CD1c-positive myeloid dendritic cell (primary cell): ENCODE measurements at regions not wholly inside any gene's neighbourhood (a gene's known extent, or its start where the extent isn't known, plus 50 kb on each side); places are given as distances from the start of the nearest gene placed in this dataset.
"Not testable (repeated sequence)": the region's sequence is repeated elsewhere in the genome, so short reads cannot be mapped to it uniquely, and the experiment has no call there.

Experiments
- DNase-seq: peaks from one replicate; pipeline ENCODE4 v3.0.0-alpha.2; 2016; ENCODE audit errors: extremely low spot score

GRCh38 chrX:52261125-52261462 lies 76.4 kb downstream of the MAGED4 start:
- no peak for DNase-seq

DNA sequence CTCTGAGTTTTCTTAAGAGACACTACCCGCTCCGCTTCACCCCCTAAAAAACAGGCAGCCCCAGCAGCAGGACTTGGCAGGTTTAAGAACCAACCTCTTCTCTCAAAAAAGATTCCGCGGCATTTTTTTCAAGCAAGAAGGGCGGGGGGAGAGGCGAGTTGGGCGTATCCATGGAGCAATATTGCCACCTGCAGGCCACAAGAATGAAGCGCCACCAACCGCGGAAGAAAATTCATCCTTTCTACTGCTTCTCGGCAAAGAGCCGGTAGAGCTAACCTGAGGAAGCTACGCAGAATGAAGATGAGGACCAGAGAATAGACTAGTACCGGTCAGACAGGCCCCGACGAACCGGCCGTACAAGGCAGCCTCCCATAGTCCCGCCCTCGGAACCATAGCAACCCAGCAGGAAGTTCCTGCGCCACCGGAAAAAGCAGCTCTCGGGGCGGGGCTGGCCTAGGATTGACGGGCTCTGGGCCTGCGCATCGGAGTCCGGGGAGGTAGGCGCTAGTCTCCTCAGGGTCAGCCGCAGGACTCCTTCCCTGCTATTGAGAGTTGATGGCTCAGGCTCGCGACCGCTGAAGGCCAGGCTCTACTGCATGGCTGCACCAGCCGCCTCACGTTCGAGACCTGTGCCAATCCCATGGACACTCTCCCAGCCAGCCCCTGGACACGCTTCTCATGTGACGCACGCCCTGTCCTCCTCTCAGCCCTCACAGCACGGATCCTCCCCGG lies 76.9 kb downstream of the MAGED4 start:
- peak; percentile 86 for DNase-seq

GRCh38 chrX:52262195-52262546 lies 77.5 kb downstream of the MAGED4 start:
- no peak for DNase-seq

DNA sequence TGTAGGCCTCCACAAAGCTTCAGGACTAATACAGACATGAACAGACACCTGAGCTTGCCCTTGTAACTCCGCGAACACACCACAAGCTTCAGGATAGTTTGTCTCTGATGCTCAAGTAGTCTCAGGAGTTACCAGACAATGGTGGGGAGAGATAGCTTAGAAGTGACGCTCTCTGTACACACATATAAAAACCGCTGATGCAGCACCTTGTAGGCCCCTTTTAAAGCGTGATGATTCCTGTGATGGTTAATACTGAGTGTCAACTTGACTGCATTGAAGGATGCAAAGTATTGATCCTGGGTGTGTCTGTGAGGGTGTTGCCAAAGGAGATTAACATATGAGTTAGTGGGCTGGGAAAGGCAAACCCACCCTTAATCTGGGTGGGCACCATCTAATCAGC lies 78.7 kb downstream of the MAGED4 start:
- DNase-seq: no peak

DNA sequence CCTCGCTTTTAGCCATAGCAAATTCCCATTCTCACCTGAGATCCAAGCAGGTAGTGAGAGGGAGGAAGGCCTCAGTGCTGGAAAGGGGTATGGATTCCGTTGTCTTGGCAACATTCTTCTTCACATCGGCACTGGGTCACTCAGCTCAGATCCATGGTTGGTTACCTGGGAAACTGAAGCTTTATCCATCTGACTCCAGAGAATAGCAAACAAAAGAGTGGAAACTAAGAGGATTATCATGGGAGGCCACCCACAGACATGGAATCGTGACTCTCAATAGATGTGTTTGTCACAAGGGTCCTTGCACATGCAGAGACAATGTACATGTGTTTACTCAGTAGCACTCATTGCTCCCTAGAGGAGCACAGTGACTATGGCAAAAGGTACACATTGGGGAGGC lies 81.0 kb downstream of the MAGED4 start:
- no peak for DNase-seq

DNA sequence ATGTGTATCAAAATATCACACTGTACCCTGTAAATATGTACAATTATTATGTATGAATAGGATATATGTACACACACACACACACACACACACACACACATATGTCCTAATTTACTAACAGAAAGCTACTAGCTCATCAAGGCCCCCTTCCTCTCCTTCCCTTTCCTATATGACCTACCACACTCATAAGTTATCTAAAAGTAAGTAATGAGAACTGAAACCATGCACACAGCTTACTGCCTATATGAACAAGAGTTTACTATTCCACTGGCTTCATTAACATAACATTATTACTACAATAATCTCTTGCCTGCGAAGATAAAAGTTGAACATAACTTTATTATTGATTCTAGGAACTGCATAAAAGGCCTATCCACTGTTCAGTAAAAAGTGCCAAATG lies 83.8 kb downstream of the MAGED4 start:
- DNase-seq: not testable (repeated sequence)

DNA sequence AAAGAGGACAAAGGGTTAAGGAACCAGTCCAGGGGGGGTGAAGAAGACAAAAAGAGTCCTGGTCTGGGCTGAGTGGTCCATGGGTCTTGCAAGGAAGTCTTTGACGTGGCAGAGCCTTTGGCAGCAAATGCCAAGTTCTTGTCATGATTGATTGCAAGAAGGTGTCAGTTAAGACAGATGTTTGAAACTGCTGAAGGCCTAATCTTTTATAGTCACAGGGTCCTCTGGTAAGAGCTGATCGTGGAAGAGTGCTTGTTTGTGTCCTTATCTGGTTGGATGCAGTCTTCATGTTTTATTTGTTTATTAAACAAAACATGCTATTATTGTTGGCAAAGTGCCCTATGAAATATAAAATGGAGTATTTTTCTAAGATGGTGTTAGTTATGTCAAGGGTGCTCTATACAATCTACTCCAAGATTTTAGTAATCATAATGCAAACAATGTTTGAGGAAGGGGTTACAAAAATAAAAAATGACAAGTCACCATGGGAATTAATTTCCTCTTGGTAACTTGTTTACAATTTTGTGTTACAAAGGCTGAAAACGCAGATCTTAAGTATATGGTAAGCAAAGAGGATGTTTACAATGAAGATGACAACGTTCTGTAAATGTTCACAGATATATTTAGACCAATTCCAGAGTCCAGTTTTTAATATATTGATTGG lies 85.9 kb downstream of the MAGED4 start:
- no peak for DNase-seq

- DNase-seq: peak; percentile 44
Observed at GRCh38 chrX:52271206-52271605, 86.5 kb downstream of the MAGED4 start.

DNA sequence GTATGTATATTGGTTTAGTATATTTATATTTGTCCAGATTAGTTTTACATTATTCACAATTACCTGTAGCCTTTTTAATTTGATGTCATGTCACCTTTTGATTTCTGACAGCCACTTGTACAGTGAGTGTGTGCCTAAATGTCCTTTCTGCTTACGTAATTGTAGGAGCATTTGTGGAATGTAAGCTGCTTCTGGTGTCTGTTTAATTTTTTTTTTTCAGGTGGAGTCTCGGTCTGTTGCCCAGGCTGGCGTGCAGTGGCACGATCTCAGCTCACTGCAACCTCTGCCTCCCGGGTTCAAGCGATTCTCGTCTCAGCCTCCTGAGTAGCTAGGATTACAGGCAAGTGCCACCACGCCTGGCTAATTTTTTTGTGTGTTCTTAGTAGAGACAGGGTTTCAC lies 91.2 kb upstream of the XAGE2 start:
- no peak for DNase-seq

GRCh38 chrX:52280812-52281211 lies 88.0 kb upstream of the XAGE2 start:
- peak; percentile 33 for DNase-seq

GRCh38 chrX:52284865-52285264 lies 84.0 kb upstream of the XAGE2 start:
- DNase-seq: no peak

GRCh38 chrX:52298968-52299367 lies 69.9 kb upstream of the XAGE2 start:
- DNase-seq: not testable (repeated sequence)

DNA sequence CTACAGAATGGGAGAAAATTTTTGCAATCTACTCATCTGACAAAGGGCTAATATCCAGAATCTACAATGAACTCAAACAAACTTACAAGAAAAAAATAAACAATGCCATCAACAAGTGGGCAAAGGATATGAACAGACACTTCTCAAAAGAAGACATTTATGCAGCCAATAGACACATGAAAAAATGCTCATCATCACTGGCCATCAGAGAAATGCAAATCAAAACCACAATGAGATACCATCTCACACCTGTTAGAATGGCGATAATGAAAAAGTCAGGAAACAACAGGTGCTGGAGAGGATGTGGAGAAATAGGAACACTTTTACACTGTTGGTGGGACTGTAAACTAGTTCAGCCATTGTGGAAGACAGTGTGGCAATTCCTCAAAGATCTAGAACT lies 60.3 kb upstream of the XAGE2 start:
- DNase-seq: not testable (repeated sequence)
